Caco-2 (cell line): ENCODE measurements at regions not wholly inside any gene's neighbourhood (a gene's known extent, or its start where the extent isn't known, plus 50 kb on each side); places are given as distances from the start of the nearest gene placed in this dataset.

Experiments
- BruUV-seq: library from RNA; stranded (reverse); fragments of 400-500 nt; replicated peaks from 2 replicates; lab custom pipeline; 2021; lab: Mats Ljungman, UMichigan
- CTCF ChIA-PET: fragments of 300-600 bp; sonication (Branson Sonifier 250); formaldehyde crosslinking; loops from one replicate; lab custom pipeline; 2022; ENCODE audit warnings: antibody characterized with exemption; lab: Charles Lee
- POLR2A ChIA-PET: fragments of 300-600 bp; sonication (Branson Sonifier 250); formaldehyde crosslinking; loops from one replicate; lab custom pipeline; 2022; ENCODE audit warnings: antibody characterized with exemption; lab: Charles Lee
- DNase-seq, 2 experiments: peaks; one replicate each; pipeline versions ENCODE4 v3.0.0 to v3.0.0-alpha.2; 2020 to 2022
- H3K27me3 ChIP-seq: replicated peaks from 2 replicates; pipeline ENCODE4 v1.6.0; 2011; ENCODE audit warnings: low read length; ENCODE audit not compliant: control insufficient read depth, insufficient read depth
- H3K36me3 ChIP-seq: 2 replicates; pipeline ENCODE4 v1.5.1; 2011; ENCODE audit warnings: low read length; ENCODE audit not compliant: control insufficient read depth, insufficient read depth
- H3K4me1 ChIP-seq: fragments of 250-450 bp; sonication (Bioruptor Pico); 2 replicates; pipeline ENCODE4 v1.5.1; 2020; ENCODE audit warnings: mild to moderate bottlenecking
- H3K4me3 ChIP-seq: 2 replicates; pipeline ENCODE4 v1.5.1; 2011; ENCODE audit warnings: low read depth, mild to moderate bottlenecking, control low read depth, low read length
- H3K9me3 ChIP-seq: fragments of 250-450 bp; sonication (Bioruptor Pico); 2 replicates; pipeline ENCODE4 v1.5.1; 2020; ENCODE audit warnings: mild to moderate bottlenecking, moderate library complexity
- H3K27ac Mint-ChIP-seq: one replicate; pipeline ENCODE4 v1.8.0; 2022; ENCODE audit warnings: mixed read lengths; ENCODE audit not compliant: unreplicated experiment
- H3K27me3 Mint-ChIP-seq: one replicate; pipeline ENCODE4 v1.8.0; 2022; ENCODE audit warnings: mixed read lengths; ENCODE audit not compliant: insufficient read depth, unreplicated experiment
- H3K36me3 Mint-ChIP-seq: one replicate; pipeline ENCODE4 v1.8.0; 2022; ENCODE audit warnings: mild to moderate bottlenecking, mixed read lengths; ENCODE audit not compliant: insufficient read depth, unreplicated experiment
- H3K4me1 Mint-ChIP-seq: one replicate; pipeline ENCODE4 v1.8.0; 2022; ENCODE audit warnings: low read depth, mixed read lengths; ENCODE audit not compliant: unreplicated experiment
- H3K4me3 Mint-ChIP-seq: one replicate; pipeline ENCODE4 v1.8.0; 2022; ENCODE audit warnings: mild to moderate bottlenecking, moderate library complexity, mixed read lengths; ENCODE audit not compliant: unreplicated experiment
- H3K9me3 Mint-ChIP-seq: one replicate; pipeline ENCODE4 v1.8.0; 2022; ENCODE audit warnings: mixed read lengths; ENCODE audit not compliant: unreplicated experiment
- CTCF ChIP-seq, 2 experiments: fragments of 200-600 bp in 1 of 2; IDR thresholded peaks; 1 replicate in 1 of 2; 2 replicates in 1 of 2; pipeline versions ENCODE4 v1.5.1 to v1.8.0; 2011 to 2022; ENCODE audit warnings: antibody characterized with exemption in 1 of 2, control low read depth in 1 of 2, inconsistent platforms in 1 of 2, low read depth in 1 of 2, low read length in 1 of 2, mild to moderate bottlenecking in 1 of 2, moderate library complexity in 1 of 2; ENCODE audit not compliant: insufficient read depth in 1 of 2, severe bottlenecking in 1 of 2, unreplicated experiment in 1 of 2
- intact Hi-C: fragments of 100-400 bp; cut with micrococcal nuclease; formaldehyde crosslinking; loops from one replicate; pipeline ENCODE4 v1.10.0; 2022; ENCODE audit not compliant: unreplicated experiment

GRCh38 chr15:47603026-47603425 lies 114.3 kb upstream of the SEMA6D start:
- no peaks in the 10 kb centered on the region for H3K36me3 Mint-ChIP-seq
- H3K9me3 Mint-ChIP-seq: no peaks in the 10 kb centered on the region
- H3K27me3 Mint-ChIP-seq: no peaks in the 10 kb centered on the region
- ChIA-PET CTCF (no interaction called here), POLR2A (no interaction called here)
- Histone ChIP-seq H3K4me3 (no peak overlapping the region), H3K4me1 (no peaks in the 10 kb centered on the region), H3K9me3 (no peaks in the 10 kb centered on the region), H3K36me3 (no peaks in the 10 kb centered on the region), H3K27me3 (no peaks in the 10 kb centered on the region)
- no peaks in the 10 kb centered on the region for H3K4me1 Mint-ChIP-seq
- no peak for DNase-seq
- TF ChIP-seq CTCF (IDR thresholded peaks at IDR 0.05; ENCODE audit: insufficient read depth in 1 of 2, low read depth in 1 of 2, low read length in 1 of 2, severe bottlenecking in 1 of 2, unreplicated experiment in 1 of 2): no peak
- no TSS peak for BruUV-seq
- H3K4me3 Mint-ChIP-seq: no peak overlapping the region
- intact Hi-C loops: no loop called here
- H3K27ac Mint-ChIP-seq: no peak overlapping the region

GRCh38 chr15:47607695-47608094 lies 109.6 kb upstream of the SEMA6D start:
- Histone ChIP-seq H3K9me3 (no peaks in the 10 kb centered on the region), H3K36me3 (no peaks in the 10 kb centered on the region), H3K4me3 (no peak overlapping the region), H3K4me1 (no peaks in the 10 kb centered on the region), H3K27me3 (no peaks in the 10 kb centered on the region)
- POLR2A ChIA-PET: no interaction called here
- Mint-ChIP-seq H3K27me3 (peaks cover 3% of the 10 kb centered on the region), H3K27ac (no peak overlapping the region), H3K4me1 (no peaks in the 10 kb centered on the region), H3K36me3 (no peaks in the 10 kb centered on the region), H3K4me3 (no peak overlapping the region), H3K9me3 (no peaks in the 10 kb centered on the region)
- DNase-seq: no peak
- CTCF ChIA-PET: no interaction called here
- intact Hi-C loops: no loop called here
- TF ChIP-seq CTCF (IDR thresholded peaks at IDR 0.05; ENCODE audit: insufficient read depth in 1 of 2, low read depth in 1 of 2, low read length in 1 of 2, severe bottlenecking in 1 of 2, unreplicated experiment in 1 of 2): no peak
- no TSS peak for BruUV-seq

- DNase-seq: no peak
- no peak for TF ChIP-seq CTCF (IDR thresholded peaks at IDR 0.05; ENCODE audit: insufficient read depth in 1 of 2, low read depth in 1 of 2, low read length in 1 of 2, severe bottlenecking in 1 of 2, unreplicated experiment in 1 of 2)
- H3K4me3 ChIP-seq: no peak overlapping the region
- H3K9me3 ChIP-seq: no peaks in the 10 kb centered on the region
- no TSS peak for BruUV-seq
- POLR2A ChIA-PET: no interaction called here
- intact Hi-C loops: no loop called here
- Mint-ChIP-seq H3K27me3 (peaks cover 7% of the 10 kb centered on the region), H3K27ac (no peak overlapping the region), H3K36me3 (no peaks in the 10 kb centered on the region), H3K4me1 (no peaks in the 10 kb centered on the region), H3K4me3 (no peak overlapping the region), H3K9me3 (no peaks in the 10 kb centered on the region)
- H3K27me3 ChIP-seq: no peaks in the 10 kb centered on the region
- H3K36me3 ChIP-seq: no peaks in the 10 kb centered on the region
- H3K4me1 ChIP-seq: no peaks in the 10 kb centered on the region
- CTCF ChIA-PET: no interaction called here
These were observed 107.6 kb upstream of the SEMA6D start for GRCh38 chr15:47609693-47610092.
